Bone marrow (tissue), 2 donors: ENCODE measurements at regions not wholly inside any gene's neighbourhood (a gene's known extent, or its start where the extent isn't known, plus 50 kb on each side); places are given as distances from the start of the nearest gene placed in this dataset.
"Not testable (repeated sequence)": the region's sequence is repeated elsewhere in the genome, so short reads cannot be mapped to it uniquely, and the experiment has no call there.

Experiments used
- DNase-seq, 2 donors: peaks; one replicate each; lab custom pipeline; 2025; lab: John Stamatoyannopoulos, UW

DNA sequence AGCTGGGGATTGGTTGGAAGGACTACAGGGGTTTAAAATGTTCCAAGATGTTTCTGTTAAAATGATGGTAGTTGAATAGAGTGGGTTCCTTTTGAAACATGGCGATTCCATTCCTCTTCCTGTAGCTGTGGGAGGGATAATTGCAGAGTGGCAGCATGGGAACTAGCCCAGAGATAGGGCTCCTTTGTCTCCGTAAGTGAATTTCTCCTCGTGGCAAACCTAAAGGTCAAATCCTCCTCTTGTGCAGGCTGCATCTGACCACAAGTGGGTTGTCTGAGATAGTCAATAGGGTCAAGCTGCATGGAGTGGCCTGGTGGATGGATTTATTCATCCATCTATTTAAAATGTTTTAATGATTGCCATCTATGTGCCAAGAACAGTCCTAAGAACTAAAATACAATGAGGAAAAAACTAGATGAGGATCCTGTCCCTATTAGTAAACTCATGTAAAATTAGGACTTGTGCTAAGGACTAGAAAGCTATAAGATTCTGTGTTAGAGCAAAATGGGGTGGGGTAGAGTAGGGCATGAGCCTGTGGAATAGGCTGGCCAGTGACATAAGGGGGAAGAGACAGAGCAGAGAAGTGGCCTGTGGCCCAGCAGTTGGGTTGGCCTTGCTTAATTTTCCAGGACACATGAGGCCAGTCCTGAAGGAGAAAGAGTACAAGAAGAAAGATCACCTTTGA is 89.1 kb upstream of the IVNS1ABP start:
- no peak for DNase-seq

DNA sequence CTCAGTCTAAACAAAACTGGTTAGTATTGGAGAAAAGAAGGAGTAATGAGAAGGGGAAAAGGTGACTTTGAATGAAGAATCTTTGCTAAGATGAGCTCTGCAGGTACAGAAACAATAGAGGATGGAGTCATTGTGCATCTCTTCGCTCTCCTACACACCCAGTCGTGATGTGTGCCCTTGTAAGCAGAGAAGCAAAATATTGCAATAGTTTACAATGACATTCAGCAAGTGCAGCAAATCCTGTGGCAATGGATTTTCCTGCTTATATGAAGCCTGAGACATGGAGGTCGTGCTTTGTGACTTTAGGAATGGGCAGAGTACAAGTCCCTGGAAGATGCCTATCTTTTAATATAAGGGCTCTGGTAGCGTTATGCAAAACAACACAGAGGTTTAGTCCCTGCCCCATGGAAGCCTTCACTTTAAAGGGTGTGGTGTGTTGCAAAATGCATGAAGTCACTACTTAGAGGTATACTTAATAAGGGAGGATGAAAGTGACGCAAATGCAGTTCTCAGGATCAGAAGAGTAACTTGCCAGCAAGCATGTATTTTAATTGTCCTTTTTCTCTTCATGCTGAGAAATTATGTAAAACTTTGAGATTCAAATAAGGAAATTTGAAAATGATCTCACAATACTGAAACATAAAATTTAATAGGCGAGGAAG is 88.0 kb upstream of the IVNS1ABP start:
- DNase-seq = no peak

DNA sequence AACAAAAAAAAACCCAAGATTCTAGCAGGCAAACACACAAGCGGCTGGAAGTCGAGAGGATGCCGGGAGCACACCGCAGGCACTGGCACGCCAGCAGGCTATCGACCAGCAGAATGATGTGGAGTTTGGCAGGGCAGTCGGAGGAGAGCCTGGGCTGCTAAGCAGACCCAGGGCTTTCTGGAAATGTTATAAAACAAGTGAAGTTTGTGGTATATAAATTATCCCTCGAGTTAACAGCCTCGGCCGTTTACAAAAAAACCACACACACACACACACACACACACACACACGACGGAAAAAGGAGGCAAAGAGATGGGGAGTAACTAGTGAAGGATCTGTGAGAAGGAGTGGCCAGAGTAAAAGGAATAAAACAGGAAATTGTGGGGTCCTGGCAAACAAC is 87.2 kb upstream of the IVNS1ABP start:
- no peak for DNase-seq

DNA sequence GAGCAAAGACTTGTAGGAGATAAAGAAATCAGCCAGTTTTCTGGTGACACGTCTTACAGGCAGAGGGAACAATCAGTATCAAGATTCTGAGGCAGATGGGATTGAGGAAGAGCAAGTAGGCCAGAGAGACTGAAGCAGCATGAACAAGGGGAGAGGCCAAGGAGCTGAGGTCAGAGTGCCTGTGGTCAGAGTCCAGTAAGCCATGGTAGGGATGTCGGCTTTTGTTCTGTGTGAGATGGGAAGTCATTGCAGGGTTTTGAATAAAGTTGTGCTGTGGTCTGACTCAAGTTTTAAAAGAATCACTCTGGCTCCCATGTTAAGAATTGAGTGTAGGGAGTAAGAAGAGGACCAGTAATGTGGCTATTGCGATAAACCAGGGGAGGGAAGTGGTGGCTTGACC is 85.9 kb upstream of the IVNS1ABP start:
- no peak for DNase-seq

DNA sequence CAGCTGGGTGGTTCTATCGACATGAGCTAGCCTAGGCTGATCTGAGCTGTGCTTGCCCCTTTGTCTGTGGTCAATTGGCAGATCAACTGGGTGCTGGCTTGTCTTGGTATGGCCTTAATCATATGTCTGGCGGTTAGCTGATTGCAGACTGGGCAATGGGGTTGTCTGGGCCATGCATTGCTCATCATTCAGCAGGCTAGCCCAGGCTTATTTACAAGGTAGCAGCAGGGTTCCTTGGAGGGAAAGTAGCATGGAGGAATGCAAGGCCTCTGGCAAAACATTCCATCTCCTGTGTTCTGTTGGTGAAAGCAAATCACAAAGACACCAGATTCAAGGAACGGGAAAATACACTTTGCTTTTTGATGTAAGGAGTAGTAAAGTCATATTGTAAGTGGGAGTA is 84.0 kb upstream of the IVNS1ABP start:
- DNase-seq = no peak

DNA sequence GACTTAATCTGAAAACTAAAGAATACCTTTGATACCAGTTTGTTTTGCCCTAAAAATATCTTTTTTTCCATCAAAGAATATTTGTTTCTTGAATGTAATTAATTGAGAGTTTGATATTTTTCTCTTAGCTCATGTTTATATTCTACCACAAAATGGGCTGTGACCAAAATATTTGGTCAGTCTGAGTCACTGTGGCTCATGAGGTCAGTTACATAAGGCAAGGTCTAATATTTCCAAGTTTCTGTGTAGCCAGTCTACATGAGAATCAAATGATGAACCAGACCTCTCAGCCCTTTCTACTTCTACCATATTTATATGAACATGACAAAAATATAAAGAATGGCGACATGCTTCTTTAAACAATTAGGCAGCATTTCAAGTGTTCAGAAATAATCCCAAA is 83.0 kb upstream of the IVNS1ABP start:
- no peak for DNase-seq

DNA sequence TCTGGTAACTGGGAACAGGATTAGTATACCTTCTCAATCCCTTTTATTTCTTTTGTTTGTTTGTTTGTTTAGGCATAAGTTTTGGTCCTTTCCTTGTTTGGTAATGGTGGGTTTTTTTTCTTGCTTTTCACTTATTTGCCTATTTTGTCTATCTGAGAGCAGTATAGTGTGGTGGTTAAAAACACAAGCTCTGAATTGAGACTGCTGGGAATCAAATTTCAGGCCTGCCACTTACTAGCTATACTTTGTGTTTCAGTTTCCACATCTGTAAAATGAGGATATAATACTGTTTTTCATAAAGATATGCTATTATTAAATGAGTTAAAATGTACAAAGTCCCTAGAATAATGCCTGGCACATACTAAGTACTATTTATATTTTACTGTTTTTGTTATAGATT is 81.6 kb upstream of the IVNS1ABP start:
- no peak for DNase-seq

DNA sequence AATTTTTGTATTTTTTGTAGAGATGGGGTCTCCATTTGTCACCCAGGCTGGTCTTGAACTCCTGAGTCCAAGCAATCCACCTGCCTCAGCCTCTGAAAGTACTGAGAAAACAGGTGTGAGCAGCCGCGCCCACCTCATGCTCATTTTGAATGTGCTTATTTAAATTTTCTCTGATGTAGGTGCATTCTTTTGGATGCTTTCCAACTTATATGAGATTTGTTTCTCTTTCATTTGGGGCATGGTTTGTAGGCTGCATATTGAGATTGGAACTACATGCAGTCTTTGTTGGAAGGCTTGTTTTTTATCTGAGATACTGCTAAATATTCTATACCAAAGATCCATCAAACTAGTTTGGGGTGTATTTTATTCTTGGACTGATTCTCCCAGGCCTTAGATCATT is 81.0 kb upstream of the IVNS1ABP start:
- no peak for DNase-seq

DNA sequence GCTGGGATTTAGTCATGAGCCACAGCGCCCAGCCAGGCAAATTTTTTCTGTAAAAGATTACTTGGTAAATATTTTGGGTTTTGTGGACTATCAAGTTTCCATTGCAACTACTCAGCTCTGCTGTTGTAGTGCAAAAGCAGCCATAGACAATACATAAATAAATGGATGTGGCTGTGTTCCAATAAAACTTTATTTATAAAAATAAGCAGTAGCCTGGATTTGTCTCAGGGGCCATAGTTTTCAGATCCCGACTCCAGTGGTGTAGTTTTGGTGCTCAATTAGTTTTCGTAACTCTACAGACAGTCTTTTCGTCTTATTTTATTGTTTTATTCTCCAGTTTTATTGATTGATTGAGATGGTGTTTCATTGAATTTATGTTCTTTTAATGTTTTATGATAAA is 80.1 kb upstream of the IVNS1ABP start:
- no peak for DNase-seq

DNA sequence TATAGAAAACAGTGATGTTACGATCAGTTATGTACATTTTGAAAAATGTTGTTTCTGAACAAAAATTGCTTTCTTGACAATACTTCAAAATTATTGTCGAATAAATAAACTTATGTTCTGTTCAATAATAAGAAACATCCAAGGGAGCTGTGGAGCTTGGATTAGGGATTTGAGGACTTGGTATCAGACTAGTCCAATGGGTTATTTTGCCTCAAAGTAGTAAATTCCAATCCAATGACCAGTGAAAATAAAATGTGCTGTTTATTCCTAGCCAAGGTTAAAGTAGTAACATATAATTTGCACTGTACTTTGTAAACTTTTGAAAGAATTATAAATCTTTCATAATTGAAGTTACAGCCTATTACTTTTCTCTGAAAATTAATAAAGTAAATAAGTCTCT is 79.1 kb upstream of the IVNS1ABP start:
- no peak for DNase-seq

DNA sequence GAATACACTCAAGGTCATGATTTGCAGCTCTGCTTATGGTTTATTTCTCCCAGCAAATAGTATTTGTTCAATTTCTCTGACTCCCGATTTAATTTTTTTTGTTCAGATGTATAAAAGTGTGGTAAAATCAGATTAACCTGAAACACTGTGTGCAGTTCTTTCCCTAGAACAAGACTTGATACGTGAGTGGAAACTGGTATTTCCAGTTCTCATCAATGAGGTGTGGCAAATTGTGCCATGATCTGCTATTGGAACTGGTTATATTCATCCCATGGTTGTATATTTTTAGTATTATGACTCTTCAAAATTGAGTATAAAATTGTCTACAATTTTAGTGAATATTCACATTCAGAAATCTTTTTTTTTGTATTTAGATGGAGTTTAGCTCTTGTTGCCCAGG is 76.8 kb upstream of the IVNS1ABP start:
- DNase-seq = no peak

DNA sequence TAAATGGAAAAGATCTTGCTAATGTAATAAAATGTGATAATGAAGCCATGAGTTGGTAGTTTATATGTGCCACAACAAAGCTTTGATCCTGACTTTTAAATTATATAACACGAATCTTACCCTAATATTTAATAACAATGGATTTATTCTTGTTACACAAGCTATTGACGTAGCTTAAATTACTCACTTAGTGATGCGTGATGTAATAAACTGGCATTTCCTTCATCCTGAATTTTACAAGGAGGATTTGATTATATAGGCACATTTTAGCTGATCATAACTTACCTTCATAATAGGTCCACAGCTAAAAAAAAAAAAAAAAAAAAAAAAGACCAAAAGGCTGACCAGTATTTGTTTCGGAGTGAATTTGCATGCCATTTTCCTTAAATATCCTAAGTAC is 76.2 kb upstream of the IVNS1ABP start:
- DNase-seq = no peak

DNA sequence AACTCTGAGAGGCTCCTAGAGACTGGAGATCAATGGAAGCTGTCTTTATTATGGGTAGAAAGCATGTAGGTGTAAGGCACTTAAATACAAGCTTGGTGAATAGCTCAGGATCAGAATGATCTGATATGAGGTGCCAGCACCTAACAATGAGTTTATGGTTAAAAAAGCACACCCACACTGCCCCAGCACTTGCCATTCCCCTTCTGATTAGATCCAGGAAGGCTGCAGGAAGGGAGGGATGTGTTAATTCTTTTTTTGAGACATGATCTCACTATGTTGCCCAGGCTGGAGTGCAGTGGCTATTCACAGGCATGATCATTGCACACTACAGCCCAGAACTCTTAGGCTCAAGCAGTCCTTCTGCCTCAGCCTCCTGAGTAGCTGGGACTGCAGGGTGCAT is 71.8 kb upstream of the IVNS1ABP start:
- no peak for DNase-seq

DNA sequence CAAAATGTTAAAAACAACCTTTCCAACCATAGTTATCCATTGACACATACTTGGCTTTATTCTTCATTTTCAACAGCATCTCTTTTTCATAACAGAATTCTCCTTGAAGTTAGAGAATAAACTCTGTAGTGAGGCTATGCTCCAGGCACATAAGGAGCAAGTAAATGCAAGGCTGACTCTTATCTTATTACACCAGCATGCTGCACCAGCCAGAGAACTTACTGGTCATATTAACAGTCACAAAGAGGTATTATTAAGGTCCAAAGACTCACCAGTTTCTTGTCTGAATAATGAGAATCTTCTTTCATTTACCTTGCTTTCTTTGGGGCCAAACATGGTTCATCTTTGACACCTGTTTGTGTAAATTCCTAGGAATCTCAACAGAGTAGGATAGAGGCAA is 71.3 kb upstream of the IVNS1ABP start:
- no peak for DNase-seq

DNA sequence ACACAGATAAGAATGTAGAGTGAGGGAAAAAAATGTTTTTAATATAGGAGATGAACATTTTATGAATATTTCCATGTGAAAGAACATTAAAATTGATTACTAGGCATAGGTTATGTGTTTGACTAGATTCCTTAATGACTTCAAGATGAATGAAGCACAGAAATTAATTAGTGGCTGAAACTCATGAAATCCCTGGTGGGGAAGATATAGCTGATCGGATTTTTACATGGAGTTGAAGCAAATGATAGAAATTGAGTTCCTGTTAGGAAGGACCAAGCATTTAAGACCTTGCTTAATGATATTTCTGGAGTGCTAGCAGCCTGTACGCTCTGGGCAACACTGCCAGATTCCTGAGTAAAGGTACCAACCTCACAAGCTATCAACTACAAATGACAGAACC is 68.9 kb upstream of the IVNS1ABP start:
- DNase-seq = no peak

DNA sequence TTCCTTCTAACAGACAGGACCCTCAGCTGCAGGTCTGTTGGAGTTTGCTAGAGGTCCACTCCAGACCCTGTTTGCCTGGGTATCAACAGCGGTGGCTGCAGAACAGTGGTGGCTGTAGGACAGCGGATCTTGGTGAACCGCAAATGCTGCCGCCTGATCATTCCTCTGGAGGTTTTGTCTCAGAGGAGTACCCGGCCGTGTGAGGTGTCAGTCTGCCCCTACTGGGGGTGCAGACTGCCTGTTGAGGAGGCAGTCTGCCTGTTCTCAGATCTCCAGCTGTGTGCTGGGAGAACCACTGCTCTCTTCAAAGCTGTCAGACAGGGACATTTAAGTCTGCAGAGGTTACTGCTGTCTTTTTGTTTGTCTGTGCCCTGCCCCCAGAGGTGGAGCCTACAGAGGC is 66.8 kb upstream of the IVNS1ABP start:
- not testable (repeated sequence) for DNase-seq

DNA sequence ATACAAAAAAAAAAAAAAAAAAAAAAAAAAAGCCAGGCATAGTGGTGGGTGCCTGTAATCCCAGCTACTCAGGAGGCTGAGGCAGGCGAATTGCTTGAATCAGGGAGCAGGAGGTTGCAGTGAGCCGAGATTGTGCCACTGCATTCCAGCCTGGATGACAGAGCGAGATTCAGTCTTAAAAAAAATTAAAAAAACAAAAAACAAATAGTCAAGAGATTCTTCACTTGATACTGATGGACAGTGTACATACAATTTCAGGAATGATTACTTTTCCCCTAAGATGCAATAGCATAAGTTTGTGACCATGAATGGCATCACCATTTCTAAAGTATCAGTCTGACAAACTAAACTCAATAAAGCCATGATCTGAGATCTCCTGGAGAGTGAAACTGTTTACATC is 60.8 kb upstream of the IVNS1ABP start:
- no peak for DNase-seq

DNA sequence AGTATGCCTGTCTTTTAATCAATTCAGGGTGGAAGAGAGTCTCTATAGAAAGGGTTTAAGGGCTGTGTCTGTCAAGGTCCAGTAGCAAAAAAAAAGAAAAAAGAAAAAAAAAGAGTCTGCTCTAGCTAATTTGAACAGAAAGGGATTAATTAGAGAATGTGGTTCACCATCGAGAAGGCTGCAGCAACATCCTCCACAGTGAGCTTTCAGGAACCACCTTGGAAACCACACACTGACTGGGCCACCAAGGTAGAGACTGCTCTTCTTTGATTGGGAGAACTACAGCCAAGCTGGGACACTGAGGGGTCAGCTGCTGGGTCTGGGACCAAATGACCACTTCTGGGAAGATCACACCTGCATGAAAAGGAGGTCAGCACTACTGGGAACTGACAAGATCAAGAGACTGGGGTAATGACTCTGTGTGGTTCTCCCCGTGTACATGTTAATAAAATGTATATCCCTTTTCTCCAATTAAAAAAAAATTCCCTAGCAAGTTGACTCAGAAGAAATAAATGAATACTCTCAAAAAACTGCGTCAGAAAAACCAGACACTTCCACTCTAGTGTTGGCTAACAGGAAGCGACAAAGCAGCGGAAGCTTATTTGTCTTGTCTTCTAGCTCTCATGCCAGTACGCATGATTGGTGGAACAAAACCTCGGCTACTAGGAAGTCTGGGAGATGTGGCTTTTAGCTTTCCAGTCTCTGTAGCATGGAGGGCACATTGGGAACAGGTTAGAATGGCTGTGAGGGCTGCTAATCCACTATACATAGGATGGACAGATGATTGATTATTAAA is 60.0 kb upstream of the IVNS1ABP start:
- DNase-seq = no peak

DNA sequence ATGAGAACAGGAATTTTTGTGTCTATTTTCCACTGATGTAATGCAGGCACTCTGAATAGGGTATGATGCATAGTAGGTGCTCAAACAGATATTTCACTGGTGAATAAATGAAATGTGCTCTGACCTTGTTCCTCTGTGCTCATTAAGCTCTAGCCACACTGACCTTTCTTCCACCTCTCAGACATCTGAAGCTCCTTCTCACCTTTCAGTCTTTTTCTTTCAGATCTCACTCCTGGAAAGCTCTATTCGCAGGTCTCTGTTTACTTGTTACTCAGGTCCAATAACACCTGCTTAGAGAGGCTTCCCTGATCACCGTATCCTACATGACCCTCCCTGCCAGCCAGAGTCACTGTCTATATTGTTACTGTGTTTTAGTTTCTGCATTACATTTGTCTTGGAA is 59.2 kb upstream of the IVNS1ABP start:
- no peak for DNase-seq

DNA sequence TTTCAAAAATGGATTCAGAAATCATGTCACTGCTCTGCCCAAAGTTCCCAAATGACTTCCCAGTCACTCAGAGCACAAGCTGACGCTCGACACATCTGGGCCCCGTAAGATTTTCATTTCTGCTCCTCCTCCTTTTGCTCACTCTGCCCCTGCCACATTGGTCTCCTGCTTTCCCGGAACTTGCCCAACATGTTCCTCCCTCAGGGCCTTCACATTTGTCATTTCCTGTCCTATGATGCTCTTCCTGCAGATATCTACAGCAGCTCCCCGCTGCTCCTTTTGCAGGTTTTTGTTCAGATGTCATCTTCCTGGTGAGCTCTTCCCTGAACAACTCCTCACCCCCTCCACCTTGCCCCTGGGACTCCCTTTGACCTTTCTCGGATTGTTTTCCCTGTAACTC is 58.5 kb upstream of the IVNS1ABP start:
- DNase-seq = no peak

DNA sequence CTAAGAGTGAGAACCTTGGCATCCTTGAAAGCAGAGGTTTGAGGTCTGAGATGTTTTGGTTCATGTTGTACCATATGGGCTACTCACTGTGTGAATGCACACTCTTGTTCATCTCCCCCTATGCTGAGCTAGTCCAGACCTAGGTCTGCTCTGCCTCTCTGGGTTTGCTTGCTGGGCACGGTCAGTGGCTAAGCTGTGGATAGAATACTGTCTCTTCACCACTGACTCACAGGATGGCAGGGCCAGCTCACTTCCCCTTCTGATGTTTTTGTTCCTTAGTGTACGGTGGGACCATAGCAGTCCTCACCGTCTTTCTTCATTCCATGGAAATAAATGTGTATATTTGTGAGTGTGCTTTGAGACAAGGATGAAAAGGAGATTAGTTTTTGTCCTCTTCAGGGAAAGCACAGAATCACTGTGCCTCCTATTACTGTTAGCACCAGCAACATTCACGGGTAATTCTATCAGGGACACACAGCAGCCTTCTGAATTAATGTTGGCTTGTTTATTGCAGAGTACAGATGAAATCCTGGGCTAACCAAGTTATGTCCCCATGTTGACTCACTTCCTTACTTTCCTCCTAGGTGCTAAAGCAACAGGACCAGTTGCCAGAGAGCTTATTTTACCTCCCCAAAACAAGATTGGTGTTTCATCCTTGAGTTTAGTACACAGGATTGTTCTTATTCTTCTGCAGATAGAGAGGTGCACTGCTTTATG is 56.9 kb upstream of the IVNS1ABP start:
- no peak for DNase-seq

DNA sequence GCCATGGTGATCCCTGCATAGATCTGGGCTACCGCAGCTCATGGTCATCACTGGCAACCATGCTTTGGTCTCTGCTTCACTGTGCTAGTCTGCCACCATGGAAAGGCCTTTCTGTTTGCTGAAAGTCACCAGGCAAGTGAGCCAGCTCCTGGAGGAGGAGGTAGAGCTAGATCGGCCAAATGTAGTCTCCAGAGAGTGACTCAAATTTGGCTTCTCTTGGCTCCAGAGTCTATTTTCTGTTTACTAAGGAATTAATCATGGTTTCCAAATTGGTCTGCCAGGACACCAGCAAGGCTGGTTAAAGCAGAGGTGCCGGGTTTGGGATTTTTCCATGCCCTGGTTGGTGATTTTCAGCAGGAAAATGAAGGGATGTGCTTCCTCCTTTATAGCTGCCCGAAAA is 52.7 kb upstream of the IVNS1ABP start:
- no peak for DNase-seq
